ENCODE measurements at regions not wholly inside any gene's neighbourhood (a gene's known extent, or its start where the extent isn't known, plus 50 kb on each side); places are given as distances from the start of the nearest gene placed in this dataset.
A peak's percentile ranks its signal among the peaks of the same experiment; 100 is the strongest.

DNA sequence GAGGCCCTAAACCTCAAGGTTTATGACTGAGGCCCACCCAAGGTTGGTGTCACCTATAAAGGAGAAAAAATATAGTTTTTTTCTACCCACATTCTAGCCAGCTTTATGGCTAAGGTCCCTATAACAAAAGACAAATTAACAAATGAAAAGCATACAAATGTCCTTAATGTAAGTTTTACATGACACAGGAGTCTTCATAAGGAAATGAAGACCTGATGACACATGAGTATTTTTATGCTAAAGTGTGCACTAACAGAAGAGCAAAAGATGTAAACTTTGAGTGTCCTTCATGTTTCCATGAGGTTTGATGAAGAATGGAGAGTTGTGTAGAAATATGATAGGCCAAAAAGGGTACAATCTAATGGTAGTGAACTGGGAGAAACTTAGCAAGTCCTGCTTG is 114.7 kb upstream of the INTU start:
- Histone ChIP-seq H3K4me1 (ENCODE audit: control insufficient read depth, extremely low read depth, insufficient read depth, low read length) (no peaks in the 10 kb centered on the region), H4K20me1 (ENCODE audit: control insufficient read depth, extremely low read depth, insufficient read depth, low read length) (no peaks in the 10 kb centered on the region), H2AFZ (ENCODE audit: low read length) (no peak overlapping the region), H3K9me3 (ENCODE audit: control insufficient read depth, insufficient read depth, low read depth, low read length) (no peaks in the 10 kb centered on the region), H3K36me3 (ENCODE audit: control insufficient read depth, insufficient read depth, low read length) (no peaks in the 10 kb centered on the region), H3K4me3 (replicated peaks in 1 of 4; ENCODE audit: control extremely low read depth in 1 of 4, insufficient read depth in 1 of 4, low read depth in 3 of 4, low read length in 4 of 4) (no peak overlapping the region), H3K9ac (ENCODE audit: insufficient read depth, low read length) (no peak overlapping the region), H3K4me2 (ENCODE audit: extremely low read depth, insufficient read depth, low read length) (no peak overlapping the region), H3K27me3 (ENCODE audit: control insufficient read depth, insufficient read depth, low read length) (no peaks in the 10 kb centered on the region), H3K79me2 (ENCODE audit: control insufficient read depth, insufficient read depth, low read length) (no peaks in the 10 kb centered on the region), H3K27ac (ENCODE audit: insufficient read depth, low read length) (no peak overlapping the region)
- TF ChIP-seq, protein P1, sequence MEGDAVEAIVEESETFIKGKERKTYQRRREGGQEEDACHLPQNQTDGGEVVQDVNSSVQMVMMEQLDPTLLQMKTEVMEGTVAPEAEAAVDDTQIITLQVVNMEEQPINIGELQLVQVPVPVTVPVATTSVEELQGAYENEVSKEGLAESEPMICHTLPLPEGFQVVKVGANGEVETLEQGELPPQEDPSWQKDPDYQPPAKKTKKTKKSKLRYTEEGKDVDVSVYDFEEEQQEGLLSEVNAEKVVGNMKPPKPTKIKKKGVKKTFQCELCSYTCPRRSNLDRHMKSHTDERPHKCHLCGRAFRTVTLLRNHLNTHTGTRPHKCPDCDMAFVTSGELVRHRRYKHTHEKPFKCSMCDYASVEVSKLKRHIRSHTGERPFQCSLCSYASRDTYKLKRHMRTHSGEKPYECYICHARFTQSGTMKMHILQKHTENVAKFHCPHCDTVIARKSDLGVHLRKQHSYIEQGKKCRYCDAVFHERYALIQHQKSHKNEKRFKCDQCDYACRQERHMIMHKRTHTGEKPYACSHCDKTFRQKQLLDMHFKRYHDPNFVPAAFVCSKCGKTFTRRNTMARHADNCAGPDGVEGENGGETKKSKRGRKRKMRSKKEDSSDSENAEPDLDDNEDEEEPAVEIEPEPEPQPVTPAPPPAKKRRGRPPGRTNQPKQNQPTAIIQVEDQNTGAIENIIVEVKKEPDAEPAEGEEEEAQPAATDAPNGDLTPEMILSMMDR (conservative IDR thresholded peaks at IDR 0.05 in 1 of 2, IDR thresholded peaks at IDR 0.05 in 1 of 2; ENCODE audit: low read depth in 1 of 2, low read length in 2 of 2): no peak
- TF ChIP-seq EZH2 (IDR thresholded peaks at IDR 0.05; ENCODE audit: low read length, missing control alignments): no peak
- no peak for DNase-seq (ENCODE audit: low read depth in 2 of 2)

DNA sequence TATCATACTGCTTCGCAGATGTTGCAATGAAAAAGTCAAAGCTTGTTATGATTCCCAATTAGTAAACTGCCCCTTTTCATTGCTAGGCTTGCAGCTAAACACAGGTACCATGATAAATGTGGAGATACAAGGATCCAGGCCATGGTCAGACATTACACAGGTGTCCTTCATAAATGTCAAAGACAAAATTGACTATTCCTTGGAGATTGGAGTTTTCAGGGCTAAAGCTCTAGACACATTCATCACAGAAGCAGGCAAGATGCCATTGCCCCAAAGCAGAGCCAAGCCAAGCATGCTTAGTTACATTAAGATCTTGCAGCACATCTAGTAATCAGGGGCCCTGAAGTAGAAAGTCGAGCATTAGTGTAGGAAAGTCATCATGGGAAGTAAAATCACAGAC is 111.3 kb upstream of the INTU start:
- Histone ChIP-seq H2AFZ (ENCODE audit: low read length) (no peak overlapping the region), H3K9ac (ENCODE audit: insufficient read depth, low read length) (no peak overlapping the region), H3K4me2 (ENCODE audit: extremely low read depth, insufficient read depth, low read length) (no peak overlapping the region), H3K9me3 (ENCODE audit: control insufficient read depth, insufficient read depth, low read depth, low read length) (no peaks in the 10 kb centered on the region), H3K79me2 (ENCODE audit: control insufficient read depth, insufficient read depth, low read length) (no peaks in the 10 kb centered on the region), H4K20me1 (ENCODE audit: control insufficient read depth, extremely low read depth, insufficient read depth, low read length) (no peaks in the 10 kb centered on the region), H3K27me3 (ENCODE audit: control insufficient read depth, insufficient read depth, low read length) (no peaks in the 10 kb centered on the region), H3K27ac (ENCODE audit: insufficient read depth, low read length) (no peak overlapping the region), H3K4me3 (replicated peaks in 1 of 4; ENCODE audit: control extremely low read depth in 1 of 4, insufficient read depth in 1 of 4, low read depth in 3 of 4, low read length in 4 of 4) (no peak overlapping the region), H3K36me3 (ENCODE audit: control insufficient read depth, insufficient read depth, low read length) (no peaks in the 10 kb centered on the region), H3K4me1 (ENCODE audit: control insufficient read depth, extremely low read depth, insufficient read depth, low read length) (no peaks in the 10 kb centered on the region)
- peak in 1 of 2 donors; percentile 29 for DNase-seq (ENCODE audit: low read depth in 2 of 2)
- TF ChIP-seq, protein P1 (conservative IDR thresholded peaks at IDR 0.05 in 1 of 2, IDR thresholded peaks at IDR 0.05 in 1 of 2; ENCODE audit: low read depth in 1 of 2, low read length in 2 of 2): no peak
- no peak for TF ChIP-seq EZH2 (IDR thresholded peaks at IDR 0.05; ENCODE audit: low read length, missing control alignments)

DNA sequence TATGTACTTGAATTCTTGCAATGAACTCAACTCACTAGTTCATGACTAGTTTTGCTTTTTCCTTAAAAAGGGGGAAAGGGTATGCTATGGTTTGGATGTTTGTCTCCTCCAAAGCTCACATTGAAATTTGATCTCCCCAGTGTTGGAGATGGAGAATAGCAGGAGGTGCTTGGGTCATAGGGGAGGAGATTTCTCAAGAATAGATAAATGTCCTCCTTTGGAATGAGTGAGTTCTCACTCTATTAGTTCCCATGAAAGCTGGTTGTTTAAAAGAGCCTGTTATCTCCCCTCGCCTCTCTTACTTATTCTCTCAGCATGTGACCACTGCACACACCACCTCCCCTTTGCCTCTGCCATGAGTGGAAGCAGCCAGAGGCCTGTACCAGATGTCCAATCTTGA is 109.4 kb upstream of the INTU start:
- no peak overlapping the region for H3K9ac ChIP-seq (ENCODE audit: insufficient read depth, low read length)
- DNase-seq (ENCODE audit: low read depth in 2 of 2): no peak
- no peak overlapping the region for H3K4me2 ChIP-seq (ENCODE audit: extremely low read depth, insufficient read depth, low read length)
- H2AFZ ChIP-seq (ENCODE audit: low read length): no peak overlapping the region
- H3K27ac ChIP-seq (ENCODE audit: insufficient read depth, low read length): no peak overlapping the region
- H3K4me1 ChIP-seq (ENCODE audit: control insufficient read depth, extremely low read depth, insufficient read depth, low read length): no peaks in the 10 kb centered on the region
- no peaks in the 10 kb centered on the region for H4K20me1 ChIP-seq (ENCODE audit: control insufficient read depth, extremely low read depth, insufficient read depth, low read length)
- no peaks in the 10 kb centered on the region for H3K27me3 ChIP-seq (ENCODE audit: control insufficient read depth, insufficient read depth, low read length)
- no peaks in the 10 kb centered on the region for H3K79me2 ChIP-seq (ENCODE audit: control insufficient read depth, insufficient read depth, low read length)
- no peaks in the 10 kb centered on the region for H3K36me3 ChIP-seq (ENCODE audit: control insufficient read depth, insufficient read depth, low read length)
- H3K9me3 ChIP-seq (ENCODE audit: control insufficient read depth, insufficient read depth, low read depth, low read length): no peaks in the 10 kb centered on the region
- TF ChIP-seq, protein P1 (conservative IDR thresholded peaks at IDR 0.05 in 1 of 2, IDR thresholded peaks at IDR 0.05 in 1 of 2; ENCODE audit: low read depth in 1 of 2, low read length in 2 of 2): no peak
- no peak for TF ChIP-seq EZH2 (IDR thresholded peaks at IDR 0.05; ENCODE audit: low read length, missing control alignments)
- no peak overlapping the region for H3K4me3 ChIP-seq (replicated peaks in 1 of 4; ENCODE audit: control extremely low read depth in 1 of 4, insufficient read depth in 1 of 4, low read depth in 3 of 4, low read length in 4 of 4)

All from fibroblast of lung (primary cell).